H1 (cell line): ENCODE measurements at regions not wholly inside any gene's neighbourhood (a gene's known extent, or its start where the extent isn't known, plus 50 kb on each side); places are given as distances from the start of the nearest gene placed in this dataset.

Source experiments
- CTCF ChIA-PET: fragments of 300-600 bp; sonication (Branson Sonifier 250); formaldehyde crosslinking; loops from one replicate; lab custom pipeline; 2021; ENCODE audit not compliant: partially characterized antibody; lab: Charles Lee
- POLR2A ChIA-PET: fragments of 300-600 bp; sonication (Branson Sonifier 250); formaldehyde crosslinking; loops from one replicate; lab custom pipeline; 2021; ENCODE audit warnings: inconsistent platforms; ENCODE audit not compliant: partially characterized antibody; lab: Charles Lee
- DNase-seq, 2 experiments: peaks; one replicate each; pipeline versions ENCODE4 v3.0.0 to v3.0.0-alpha.2; 2010 to 2022; ENCODE audit warnings: low spot score in 2 of 2, low read depth in 1 of 2, mixed read lengths in 1 of 2
- FAIRE-seq: peaks from 2 replicates; lab custom pipeline; 2011; peaks lifted over from hg19 to GRCh38; lab: Jason Lieb, UNC
- H2AFZ ChIP-seq: 2 replicates; pipeline ENCODE4 v1.8.1; 2012; ENCODE audit warnings: low read length, inconsistent platforms
- H2AK5ac ChIP-seq: 2 replicates; pipeline ENCODE4 v1.6.1; 2013; ENCODE audit warnings: low read depth, low read length
- H2BK120ac ChIP-seq: replicated peaks from 2 replicates; pipeline ENCODE3; 2013; ENCODE audit warnings: low read depth, low read length, inconsistent platforms
- H2BK12ac ChIP-seq: 2 replicates; pipeline ENCODE4 v1.6.1; 2013; ENCODE audit warnings: low read depth, low read length
- H2BK15ac ChIP-seq: 2 replicates; pipeline ENCODE4 v1.6.1; 2013; ENCODE audit warnings: low read length
- H2BK20ac ChIP-seq: 2 replicates; pipeline ENCODE4 v1.6.1; 2013; ENCODE audit warnings: low read length
- H2BK5ac ChIP-seq: 2 replicates; pipeline ENCODE4 v1.6.1; 2013; ENCODE audit warnings: low read depth, low read length
- H3K14ac ChIP-seq: 2 replicates; pipeline ENCODE4 v1.6.1; 2013; ENCODE audit warnings: inconsistent platforms; ENCODE audit not compliant: insufficient read length
- H3K18ac ChIP-seq: 2 replicates; pipeline ENCODE4 v1.6.1; 2013; ENCODE audit warnings: low read length; ENCODE audit errors: extremely low read depth
- H3K23ac ChIP-seq: 2 replicates; pipeline ENCODE4 v1.6.1; 2013; ENCODE audit warnings: inconsistent platforms; ENCODE audit not compliant: insufficient read length
- H3K23me2 ChIP-seq: 2 replicates; pipeline ENCODE4 v1.6.1; 2013; ENCODE audit warnings: low read depth, low read length
- H3K27ac ChIP-seq: 2 replicates; pipeline ENCODE4 v1.6.1; 2011; ENCODE audit warnings: low read depth, low read length, inconsistent platforms
- H3K27me3 ChIP-seq, 4 experiments: replicated peaks in 1 of 4; 1 replicate in 1 of 4; 2 replicates in 3 of 4; pipeline versions ENCODE4 v1.6.1 to v1.8.1; 2011 to 2013; ENCODE audit warnings: low read length in 3 of 4, mild to moderate bottlenecking in 3 of 4, inconsistent platforms in 2 of 4, mixed read lengths in 2 of 4, moderate library complexity in 1 of 4; ENCODE audit not compliant: control insufficient read depth in 3 of 4, insufficient read depth in 3 of 4; ENCODE audit errors: extremely low read depth in 1 of 4
- H3K36me3 ChIP-seq, 4 experiments: 2 replicates each; pipeline versions ENCODE4 v1.6.1 to v1.8.1; 2011 to 2013; ENCODE audit warnings: mild to moderate bottlenecking in 4 of 4, low read length in 3 of 4, moderate library complexity in 2 of 4, control low read depth in 1 of 4, inconsistent platforms in 1 of 4; ENCODE audit not compliant: insufficient read depth in 4 of 4, control insufficient read depth in 2 of 4
- H3K4ac ChIP-seq: replicated peaks from 2 replicates; pipeline ENCODE3; 2013; ENCODE audit warnings: low read length, low read depth, mixed read lengths, inconsistent platforms; ENCODE audit not compliant: insufficient read length
- H3K4me1 ChIP-seq, 4 experiments: replicated peaks in 1 of 4; 1 replicate in 1 of 4; 2 replicates in 3 of 4; pipeline versions ENCODE4 v1.6.1 to v1.8.1; 2011 to 2013; ENCODE audit warnings: low read length in 3 of 4, inconsistent platforms in 2 of 4, mixed read lengths in 1 of 4; ENCODE audit not compliant: insufficient read depth in 4 of 4, control insufficient read depth in 3 of 4
- H3K4me2 ChIP-seq, 2 experiments: 2 replicates each; pipeline versions ENCODE4 v1.6.1 to v1.8.1; 2011 to 2013; ENCODE audit warnings: low read depth in 2 of 2, low read length in 2 of 2, control low read depth in 1 of 2, inconsistent platforms in 1 of 2, mild to moderate bottlenecking in 1 of 2; ENCODE audit not compliant: insufficient read depth in 1 of 2
- H3K4me3 ChIP-seq, 4 experiments: fragments of 200-600, 300-600 bp in 1 of 4; sonication (generic), shearing (Covaris generic), sonication (Bioruptor Twin) in 1 of 4; 2 replicates each; pipeline versions ENCODE4 v1.5.1 to v1.8.1; 2011 to 2016; ENCODE audit warnings: low read length in 4 of 4, low read depth in 3 of 4, control low read depth in 2 of 4, inconsistent platforms in 2 of 4, mild to moderate bottlenecking in 2 of 4, mixed read lengths in 1 of 4, moderate library complexity in 1 of 4; ENCODE audit not compliant: insufficient read depth in 2 of 4; ENCODE audit errors: extremely low read depth in 1 of 4
- H3K56ac ChIP-seq: replicated peaks from 2 replicates; pipeline ENCODE3; 2013; ENCODE audit warnings: low read depth, mild to moderate bottlenecking, mixed read lengths, low read length, inconsistent platforms; ENCODE audit not compliant: insufficient read length
- H3K79me1 ChIP-seq: 2 replicates; pipeline ENCODE4 v1.6.1; 2013; ENCODE audit warnings: low read depth, low read length, control low read depth
- H3K79me2 ChIP-seq, 2 experiments: 2 replicates each; pipeline versions ENCODE4 v1.6.1 to v1.8.1; 2012 to 2013; ENCODE audit warnings: low read length in 2 of 2, mild to moderate bottlenecking in 2 of 2, inconsistent platforms in 1 of 2; ENCODE audit not compliant: insufficient read depth in 2 of 2, control insufficient read depth in 1 of 2
- H3K9ac ChIP-seq, 4 experiments: replicated peaks in 1 of 4; 1 replicate in 1 of 4; 2 replicates in 3 of 4; pipeline versions ENCODE4 v1.6.1 to v1.8.1; 2011 to 2013; ENCODE audit warnings: low read depth in 3 of 4, low read length in 3 of 4, control low read depth in 2 of 4, mild to moderate bottlenecking in 2 of 4, moderate library complexity in 2 of 4, inconsistent platforms in 1 of 4; ENCODE audit errors: extremely low read depth in 1 of 4
- H3K9me3 ChIP-seq, 2 experiments: 2 replicates each; pipeline versions ENCODE4 v1.6.1 to v1.8.1; 2012 to 2013; ENCODE audit warnings: mild to moderate bottlenecking in 2 of 2, moderate library complexity in 2 of 2, control low read depth in 1 of 2, inconsistent platforms in 1 of 2, low read depth in 1 of 2, low read length in 1 of 2, mixed read lengths in 1 of 2; ENCODE audit not compliant: insufficient read depth in 2 of 2
- H4K20me1 ChIP-seq, 2 experiments: replicated peaks in 1 of 2; 2 replicates each; pipeline versions ENCODE3 to v1.8.1; 2011 to 2013; ENCODE audit warnings: inconsistent platforms in 2 of 2, low read length in 2 of 2, mild to moderate bottlenecking in 1 of 2; ENCODE audit not compliant: insufficient read depth in 2 of 2, control insufficient read depth in 1 of 2
- H4K5ac ChIP-seq: 2 replicates; pipeline ENCODE4 v1.6.1; 2013; ENCODE audit warnings: low read length, low read depth, mixed read lengths, inconsistent platforms; ENCODE audit not compliant: insufficient read length
- H4K8ac ChIP-seq: 2 replicates; pipeline ENCODE4 v1.8.0; 2013; ENCODE audit warnings: mild to moderate bottlenecking, moderate library complexity, low read length, inconsistent platforms; ENCODE audit not compliant: insufficient read depth; ENCODE audit errors: extremely low read depth
- H4K91ac ChIP-seq: replicated peaks from 2 replicates; pipeline ENCODE3; 2013; ENCODE audit warnings: low read length, mixed read lengths, inconsistent platforms; ENCODE audit not compliant: insufficient read length
- WGBS, 2 experiments: shearing (Covaris generic) in 1 of 2; methylation state at CpG; one replicate each; pipeline versions ENCODE4 v1.1.6 to v1.1.7; 2013 to 2015; ENCODE audit warnings: low lambda C conversion rate in 2 of 2, mixed read lengths in 2 of 2, inconsistent platforms in 1 of 2, low coverage in 1 of 2, missing lambda C conversion rate in 1 of 2; ENCODE audit not compliant: insufficient replicate concordance in 2 of 2, insufficient coverage in 1 of 2, insufficient read length in 1 of 2; ENCODE audit errors: extremely low coverage in 1 of 2, missing lambda C conversion rate in 1 of 2; 5-methylcytosine and 5-hydroxymethylcytosine counted together

- Histone ChIP-seq H4K20me1 (no peaks in the 10 kb centered on the region), H3K18ac (no peak overlapping the region), H3K4me3 (no peak overlapping the region), H2AFZ (no peak overlapping the region), H4K5ac (no peak overlapping the region), H2BK5ac (no peak overlapping the region), H2BK120ac (no peak overlapping the region), H2BK20ac (no peak overlapping the region), H3K23ac (no peak overlapping the region), H3K4ac (no peak overlapping the region), H3K14ac (no peak overlapping the region), H3K4me1 (no peaks in the 10 kb centered on the region), H4K91ac (no peak overlapping the region), H3K36me3 (no peaks in the 10 kb centered on the region), H4K8ac (no peak overlapping the region), H3K56ac (no peak overlapping the region), H2AK5ac (no peak overlapping the region), H3K9me3 (no peaks in the 10 kb centered on the region), H3K79me2 (no peaks in the 10 kb centered on the region), H3K27me3 (no peaks in the 10 kb centered on the region), H3K4me2 (no peak overlapping the region), H3K23me2 (no peaks in the 10 kb centered on the region), H3K9ac (no peak overlapping the region), H2BK12ac (no peak overlapping the region), H3K79me1 (no peaks in the 10 kb centered on the region), H2BK15ac (no peak overlapping the region), H3K27ac (no peak overlapping the region)
- FAIRE-seq (no peak), DNase-seq (no peak)
- ChIA-PET POLR2A (interaction anchor here (1.4 kb wide), 1 partner anchor 12 kb away, joined by 4 read pairs; no protein-coding TSS in a partner anchor), CTCF (no interaction called here)
- 94% methylated on average over 9 of the region's 13 CpGs; no CpG with 5 or more reads in 1 of the 2 experiments for WGBS, 2 experiments
Observed at GRCh38 chr10:120251821-120252442, 205.1 kb upstream of the PLPP4 start.
